Brain pericyte (primary cell): ENCODE measurements at regions not wholly inside any gene's neighbourhood (a gene's known extent, or its start where the extent isn't known, plus 50 kb on each side); places are given as distances from the start of the nearest gene placed in this dataset.
"Not testable (repeated sequence)": the region's sequence is repeated elsewhere in the genome, so short reads cannot be mapped to it uniquely, and the experiment has no call there.

Experiments
- DNase-seq: peaks from one replicate; pipeline ENCODE4 v3.0.0-alpha.2; 2012; ENCODE audit warnings: low read depth, low spot score

GRCh38 chrX:750812-751211 lies 120.2 kb downstream of the SHOX start:
- no peak for DNase-seq

GRCh38 chrX:750263-750662 lies 119.7 kb downstream of the SHOX start:
- DNase-seq: no peak

- DNase-seq: no peak
Observed at GRCh38 chrX:747176-747575, 116.6 kb downstream of the SHOX start.

- DNase-seq: no peak
Observed at GRCh38 chrX:739611-740010, 109.0 kb downstream of the SHOX start.

- DNase-seq: not testable (repeated sequence)
Observed at GRCh38 chrX:737021-737420, 106.4 kb downstream of the SHOX start.

- no peak for DNase-seq
Observed at GRCh38 chrX:734362-734761, 103.8 kb downstream of the SHOX start.

GRCh38 chrX:733961-734360 lies 103.4 kb downstream of the SHOX start:
- DNase-seq: no peak

- DNase-seq: no peak
Observed at GRCh38 chrX:729583-730409, 99.2 kb downstream of the SHOX start.

- not testable (repeated sequence) for DNase-seq
Observed at GRCh38 chrX:729101-729500, 98.5 kb downstream of the SHOX start.

GRCh38 chrX:728639-729038 lies 98.0 kb downstream of the SHOX start:
- DNase-seq: not testable (repeated sequence)

- no peak for DNase-seq
Observed at GRCh38 chrX:727738-728621, 97.4 kb downstream of the SHOX start.

GRCh38 chrX:725971-726370 lies 95.4 kb downstream of the SHOX start:
- no peak for DNase-seq

GRCh38 chrX:724256-724655 lies 93.7 kb downstream of the SHOX start:
- DNase-seq: no peak

GRCh38 chrX:723781-724180 lies 93.2 kb downstream of the SHOX start:
- DNase-seq: no peak

- no peak for DNase-seq
Observed at GRCh38 chrX:721354-721753, 90.8 kb downstream of the SHOX start.

GRCh38 chrX:720825-721224 lies 90.2 kb downstream of the SHOX start:
- DNase-seq: no peak

GRCh38 chrX:720250-720649 lies 89.7 kb downstream of the SHOX start:
- DNase-seq: no peak

GRCh38 chrX:716136-716535 lies 85.5 kb downstream of the SHOX start:
- no peak for DNase-seq

GRCh38 chrX:714131-714530 lies 83.5 kb downstream of the SHOX start:
- no peak for DNase-seq
